HG03064 (cell line): ENCODE measurements at regions not wholly inside any gene's neighbourhood (a gene's known extent, or its start where the extent isn't known, plus 50 kb on each side); places are given as distances from the start of the nearest gene placed in this dataset.

Experiments used
- ATAC-seq: cut with Tn5 transposase; IDR thresholded peaks from one replicate; pipeline ENCODE4 v1.9.1; 2021; ENCODE audit warnings: low read depth; ENCODE audit not compliant: unreplicated experiment

DNA sequence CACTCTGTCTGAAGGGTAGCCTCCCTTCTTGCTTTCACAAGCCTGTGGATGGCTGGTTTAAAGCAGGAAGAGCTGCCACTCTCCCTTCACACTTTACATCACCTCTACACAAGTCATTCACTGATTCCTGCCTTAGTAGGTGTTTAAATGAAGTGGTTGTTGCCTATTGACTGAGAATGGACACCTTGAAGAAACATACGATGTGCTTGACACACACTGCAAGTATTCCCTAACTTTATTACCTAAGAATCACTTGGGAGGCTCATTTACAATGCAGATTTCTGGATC lies 230.5 kb downstream of the PIK3R1 start:
- ATAC-seq = no peak

DNA sequence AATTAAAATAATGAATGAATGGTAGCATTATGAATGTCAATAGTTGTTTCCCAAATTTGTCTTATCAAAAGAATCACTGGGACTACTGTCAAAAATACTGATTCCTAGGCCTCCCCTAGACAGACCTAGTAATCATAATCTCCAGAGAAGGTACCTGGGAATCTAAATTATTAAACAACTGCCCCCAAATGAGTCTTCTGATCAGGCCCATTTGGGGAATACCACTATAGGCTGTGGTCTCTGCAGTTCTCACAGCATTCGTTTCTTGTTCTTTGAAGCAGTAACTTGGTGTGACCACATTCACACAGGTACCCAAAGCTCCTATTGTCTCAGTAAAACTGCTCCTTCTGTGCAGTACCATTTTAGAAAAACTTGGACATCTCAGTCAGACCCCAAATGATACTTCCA lies 230.9 kb downstream of the PIK3R1 start:
- peak; percentile 80 for ATAC-seq

DNA sequence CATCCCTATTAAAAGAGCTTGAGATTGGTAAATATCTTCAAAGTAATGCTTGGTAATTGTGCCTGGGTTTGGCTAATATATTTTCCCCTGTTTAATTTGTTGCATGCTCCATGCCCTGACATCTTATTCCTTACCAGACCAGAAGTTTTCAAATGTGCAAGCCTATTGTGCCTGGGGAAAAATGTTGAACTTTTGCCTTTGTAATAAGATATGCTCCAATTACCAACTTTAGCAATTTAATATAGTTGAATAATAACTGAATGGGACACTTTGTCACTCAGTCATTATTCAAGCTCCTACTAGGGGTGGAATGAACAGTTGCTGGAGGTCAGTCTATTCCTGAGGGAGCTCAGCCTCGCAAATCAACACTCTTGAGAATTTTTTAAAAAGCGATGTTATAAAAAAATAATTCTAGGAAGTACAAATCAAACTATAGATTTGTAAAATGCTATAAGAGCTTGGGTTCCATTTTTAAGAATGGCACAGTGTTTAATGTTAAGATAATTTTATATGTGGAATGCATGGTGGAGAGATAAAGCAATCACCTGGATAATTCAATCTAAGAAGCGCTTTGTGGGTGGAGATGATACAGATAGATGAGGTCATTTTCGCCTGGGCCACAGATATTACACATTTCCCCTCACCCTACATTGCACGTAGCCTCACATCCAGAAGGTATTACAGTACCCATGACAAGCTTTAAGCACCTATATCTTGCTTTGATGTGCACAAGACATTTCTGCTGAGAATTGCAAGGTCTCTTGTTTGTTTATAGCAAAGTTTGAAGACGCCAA lies 231.8 kb downstream of the PIK3R1 start:
- no peak for ATAC-seq

DNA sequence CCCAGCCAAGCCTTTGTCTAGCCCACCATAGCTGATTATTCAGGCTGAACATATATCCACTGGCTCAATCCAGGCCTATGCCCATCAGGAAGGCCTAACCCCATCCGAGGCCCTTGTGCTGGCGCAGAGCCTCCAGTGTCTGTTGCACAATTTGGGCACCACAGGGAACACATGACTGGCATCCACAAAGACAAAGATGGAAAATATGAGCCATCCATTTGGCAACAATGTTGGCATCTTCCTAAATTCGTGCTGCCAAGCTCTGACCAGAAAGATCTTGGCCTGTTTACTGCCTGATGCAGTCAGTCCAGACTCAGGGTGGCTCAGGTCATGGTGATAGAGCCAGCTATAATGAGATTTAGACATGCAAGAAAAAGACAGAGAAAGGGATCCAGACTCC lies 233.8 kb downstream of the PIK3R1 start:
- no peak for ATAC-seq

DNA sequence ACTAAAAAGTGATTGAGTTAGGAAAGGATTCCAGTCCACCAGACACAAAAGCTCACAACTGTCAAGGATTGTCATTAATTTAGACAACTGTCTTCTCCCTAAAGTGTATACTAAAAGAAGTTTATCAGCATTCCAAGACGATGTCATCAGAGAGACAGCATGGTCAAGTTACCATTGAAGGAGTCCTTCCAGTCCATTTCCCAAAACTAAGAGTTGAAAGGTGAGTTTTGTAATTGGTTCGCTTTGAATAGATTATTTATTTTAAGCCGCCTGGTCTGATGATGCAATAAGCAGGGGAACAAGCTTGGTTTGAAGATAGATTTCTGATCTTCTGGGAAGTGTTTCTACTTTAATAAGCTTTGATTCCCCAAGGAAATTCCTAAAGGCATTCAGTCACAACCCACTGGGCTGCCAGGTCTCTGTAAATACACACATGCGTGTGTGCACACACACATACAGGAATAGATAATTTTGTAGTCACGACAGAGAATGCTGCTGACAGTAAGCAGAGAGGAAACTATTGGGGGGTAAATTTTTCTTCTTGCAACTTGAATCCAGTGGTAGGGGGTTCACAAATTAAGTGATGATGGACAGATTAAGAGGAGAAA lies 234.8 kb downstream of the PIK3R1 start:
- no peak for ATAC-seq

DNA sequence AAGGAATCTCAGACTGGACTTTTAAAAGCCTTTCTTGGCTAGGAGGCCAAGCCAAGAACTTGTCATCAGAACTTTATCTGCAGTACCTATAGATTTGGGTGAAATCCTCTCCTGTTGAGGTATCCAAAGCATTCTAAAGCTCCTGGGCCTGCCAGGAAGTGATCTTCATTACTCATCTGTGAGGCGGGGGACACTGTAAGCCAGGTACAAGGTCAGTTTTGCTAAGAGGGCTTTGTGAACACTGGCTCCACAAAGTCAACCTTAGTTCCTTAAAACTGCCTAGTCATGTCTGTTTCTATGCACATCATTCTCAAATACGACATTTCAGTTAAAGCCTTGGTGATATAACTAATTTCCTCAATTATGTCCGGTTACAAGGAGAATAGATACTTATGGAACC lies 236.7 kb downstream of the PIK3R1 start:
- no peak for ATAC-seq

DNA sequence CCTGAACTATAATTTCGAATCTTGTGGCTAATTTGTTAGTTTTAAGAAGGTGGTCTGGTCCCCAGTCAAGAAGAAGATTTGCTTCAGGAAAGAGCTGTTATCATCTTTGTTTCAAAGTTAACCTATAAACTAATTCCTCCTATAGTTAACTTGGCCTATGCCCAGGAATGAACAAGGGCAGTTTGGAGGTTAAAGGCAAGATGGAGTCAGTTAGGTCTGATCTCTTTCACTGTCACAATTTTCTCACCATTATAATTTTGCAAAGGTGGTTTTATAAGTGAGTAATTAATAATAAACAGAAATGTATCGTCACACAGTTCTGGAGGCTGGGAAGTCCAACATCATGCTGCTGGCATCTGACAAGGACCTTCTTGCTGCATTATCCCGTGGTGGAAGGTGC lies 238.6 kb downstream of the PIK3R1 start:
- ATAC-seq = no peak

DNA sequence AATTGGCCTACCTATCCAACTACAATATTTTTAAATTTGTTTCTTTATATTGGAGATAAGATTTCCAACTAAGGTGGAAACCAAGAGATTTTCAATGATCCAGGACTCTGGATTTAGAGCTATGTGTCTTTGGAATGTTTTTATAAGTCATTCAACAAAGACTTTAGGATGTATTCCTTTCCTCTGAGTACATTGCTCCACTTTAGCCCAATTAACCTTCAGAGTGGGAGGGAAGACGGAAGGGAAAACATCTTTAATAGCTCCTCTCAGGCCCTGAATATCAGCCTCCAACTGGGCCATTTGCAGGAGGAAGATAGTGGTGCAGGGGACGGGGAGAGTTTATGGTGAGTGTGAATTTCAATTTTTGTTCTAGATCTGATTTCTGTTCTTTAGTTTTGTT lies 239.2 kb downstream of the PIK3R1 start:
- ATAC-seq = no peak

DNA sequence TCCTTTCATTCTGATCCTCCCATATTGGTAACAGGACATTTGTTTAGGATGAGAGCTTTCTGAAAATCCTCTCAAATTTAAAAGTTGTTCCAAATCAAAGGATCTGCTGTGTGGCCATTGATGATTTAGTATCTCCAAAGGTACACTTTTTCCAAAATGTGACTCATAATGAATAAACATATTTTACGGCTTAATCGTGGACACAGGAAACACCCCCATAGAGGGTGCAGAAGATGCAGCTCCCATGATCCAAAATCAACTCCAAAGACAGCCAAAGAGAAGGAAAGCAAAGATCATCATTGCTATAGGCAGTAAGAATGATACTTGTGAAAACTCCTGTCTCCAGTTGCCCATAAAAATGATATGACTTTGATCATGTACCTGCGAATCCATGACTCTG lies 239.7 kb downstream of the PIK3R1 start:
- no peak for ATAC-seq

DNA sequence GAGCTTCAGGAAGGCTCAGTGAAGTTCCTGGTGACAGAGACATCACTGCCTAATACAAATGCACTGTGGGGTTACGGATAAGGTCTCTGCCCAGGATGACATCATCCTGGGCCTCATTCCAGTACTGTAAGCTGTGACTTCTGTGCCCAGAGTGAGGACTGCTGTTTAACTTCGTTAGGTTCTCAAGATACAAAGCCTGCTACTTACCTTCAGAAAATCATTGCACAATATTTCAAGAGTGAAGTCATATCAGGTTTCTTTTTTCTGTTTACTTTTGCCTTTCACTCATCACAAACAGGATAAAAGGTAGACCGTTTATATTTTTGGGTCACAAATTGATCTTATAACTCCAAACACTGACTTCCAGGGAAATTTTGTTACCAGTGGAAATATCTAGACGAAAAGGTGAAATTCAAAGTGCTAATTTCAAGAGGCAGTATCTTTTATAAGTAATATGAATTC lies 241.2 kb downstream of the PIK3R1 start:
- ATAC-seq = no peak

DNA sequence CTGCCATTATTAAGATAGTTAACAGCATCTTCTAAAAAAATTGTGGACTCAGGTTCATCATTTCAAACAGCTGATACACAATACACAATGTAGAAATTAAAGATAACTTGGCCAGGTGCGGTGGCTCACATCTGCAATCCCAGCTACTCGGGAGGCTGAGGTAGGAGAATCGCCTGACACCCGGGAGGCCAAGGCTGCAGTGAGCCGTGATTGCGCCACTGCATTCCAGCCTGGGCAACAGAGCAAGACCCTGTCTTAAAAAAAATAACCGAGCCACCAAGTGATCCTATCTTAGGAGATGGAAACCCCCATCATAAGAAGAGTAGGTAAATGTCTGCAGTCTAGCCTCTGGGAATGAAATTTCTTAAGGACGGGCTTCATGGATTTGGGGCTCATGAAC lies 241.7 kb downstream of the PIK3R1 start:
- ATAC-seq = no peak

DNA sequence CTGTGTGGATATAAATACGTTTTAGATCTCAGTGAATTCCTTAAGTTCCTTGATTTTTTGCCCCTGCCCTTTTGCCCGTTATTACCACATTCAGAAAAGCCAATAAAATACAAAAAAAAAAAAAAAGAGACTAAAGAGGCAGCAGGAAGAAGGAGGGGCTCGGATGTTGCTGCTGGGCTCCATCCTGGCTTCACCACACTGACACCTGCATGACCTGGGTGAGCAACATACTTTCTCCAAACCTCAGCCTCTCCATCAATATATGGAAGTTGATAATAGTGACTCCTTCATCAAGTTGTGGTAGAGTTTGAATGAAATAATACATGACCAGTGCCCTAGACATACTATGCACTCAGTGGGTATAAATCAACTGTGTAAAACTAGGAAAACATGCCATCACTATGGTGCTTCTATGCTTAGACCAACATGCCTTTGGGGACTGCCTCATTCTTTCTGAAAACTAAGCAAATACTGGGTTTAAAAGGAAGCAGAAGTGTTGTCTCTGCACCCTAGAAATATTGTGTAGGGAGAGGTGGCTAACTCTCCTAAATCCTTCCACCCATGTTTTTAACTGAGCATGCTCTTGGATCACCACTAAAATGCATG lies 243.0 kb downstream of the PIK3R1 start:
- ATAC-seq = no peak

DNA sequence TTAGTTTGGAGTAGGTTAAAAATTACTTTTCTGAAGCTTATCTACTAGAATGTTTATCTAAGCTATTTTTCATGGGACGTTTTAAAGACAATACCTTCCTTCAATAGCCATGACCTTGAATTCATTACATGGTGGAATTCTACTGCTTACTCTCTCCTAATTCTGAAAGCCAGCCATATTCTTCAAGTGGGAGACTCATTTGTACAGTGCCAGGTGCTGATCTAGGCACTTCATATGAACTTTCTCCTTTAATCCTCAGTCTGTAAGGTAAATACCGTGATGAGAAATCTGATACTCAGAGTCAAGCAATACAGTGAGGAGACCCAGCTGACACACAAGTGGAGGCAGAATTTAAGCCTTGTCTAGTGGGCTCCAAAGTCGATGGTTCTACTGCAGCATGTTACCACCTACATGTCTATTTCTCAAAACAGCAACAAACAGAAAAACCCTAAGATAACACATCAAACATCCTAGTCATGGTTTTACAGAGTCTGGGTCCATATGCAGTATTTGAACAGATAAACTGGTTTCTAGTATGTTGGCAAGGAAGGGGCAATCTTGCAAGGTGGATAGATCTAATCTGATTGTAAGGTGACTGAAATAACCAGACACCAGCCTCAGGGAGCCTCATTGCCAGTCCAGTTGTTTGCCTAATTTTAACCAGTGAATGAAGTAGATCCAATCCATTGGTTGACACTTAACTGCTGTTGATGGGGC lies 243.7 kb downstream of the PIK3R1 start:
- ATAC-seq = no peak

DNA sequence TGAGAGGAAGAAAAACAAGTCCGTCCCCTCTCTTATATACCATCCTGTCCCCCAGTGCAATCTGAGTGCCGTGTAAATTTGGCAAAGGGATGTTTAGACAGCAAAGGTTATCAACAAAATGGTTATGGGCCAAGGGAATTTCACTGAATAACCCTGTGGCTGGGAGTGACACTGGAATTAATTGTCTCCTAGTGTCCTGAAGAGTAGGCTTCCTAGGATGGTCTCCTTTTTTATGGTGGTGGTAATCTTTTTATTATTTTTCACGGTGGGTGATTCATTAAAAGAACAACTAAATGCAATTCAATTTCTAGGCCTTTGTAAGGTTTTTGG lies 244.2 kb downstream of the PIK3R1 start:
- no peak for ATAC-seq

DNA sequence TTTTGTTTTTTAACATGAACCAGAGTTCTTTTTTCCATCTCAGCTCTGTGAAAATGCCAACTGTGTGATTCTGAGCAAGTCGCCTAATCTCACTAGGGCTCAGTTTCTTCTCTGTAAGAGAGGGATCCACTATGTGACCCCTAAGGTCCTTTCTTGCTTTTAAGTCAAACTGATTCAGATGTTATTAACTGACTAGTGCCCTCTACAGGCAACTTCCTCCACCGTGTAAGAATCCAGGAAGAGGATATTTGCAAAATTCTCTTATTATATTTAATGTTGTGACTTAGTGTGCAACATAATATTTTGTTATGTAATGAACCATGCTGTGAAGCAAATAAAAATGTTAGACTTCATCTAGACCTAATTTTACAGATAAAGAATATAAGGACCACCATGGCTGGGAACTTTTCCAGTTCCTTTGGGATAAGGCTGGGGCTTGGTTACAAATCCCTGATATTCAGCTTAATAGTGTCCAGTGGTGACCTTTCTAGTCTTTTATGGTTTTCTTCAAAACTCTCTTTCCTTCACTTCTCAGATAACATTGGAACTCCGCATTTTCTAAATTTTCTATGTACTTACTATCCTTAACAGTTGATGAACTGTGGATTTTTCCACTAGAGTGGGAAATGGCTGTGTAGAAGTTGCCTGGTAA lies 244.7 kb downstream of the PIK3R1 start:
- ATAC-seq = no peak

DNA sequence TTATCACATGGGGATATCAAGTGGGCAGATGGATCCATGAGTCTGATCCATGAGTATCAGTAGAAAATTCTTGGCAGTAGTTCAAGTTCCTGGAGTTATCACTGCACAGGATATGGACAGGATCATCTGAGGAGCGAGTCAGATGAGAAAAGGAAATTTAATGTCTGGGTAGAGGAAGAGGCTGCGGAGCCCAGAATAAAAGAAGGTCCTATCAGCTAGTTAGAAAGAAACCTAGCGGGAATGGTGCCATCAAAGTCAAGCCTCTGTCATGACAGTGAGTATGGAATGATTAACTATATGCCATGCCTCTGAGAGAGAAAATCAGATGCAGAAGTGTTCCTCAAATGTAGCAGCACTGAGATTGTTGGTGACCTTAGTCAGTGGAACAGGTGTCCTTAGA lies 248.1 kb downstream of the PIK3R1 start:
- no peak for ATAC-seq

DNA sequence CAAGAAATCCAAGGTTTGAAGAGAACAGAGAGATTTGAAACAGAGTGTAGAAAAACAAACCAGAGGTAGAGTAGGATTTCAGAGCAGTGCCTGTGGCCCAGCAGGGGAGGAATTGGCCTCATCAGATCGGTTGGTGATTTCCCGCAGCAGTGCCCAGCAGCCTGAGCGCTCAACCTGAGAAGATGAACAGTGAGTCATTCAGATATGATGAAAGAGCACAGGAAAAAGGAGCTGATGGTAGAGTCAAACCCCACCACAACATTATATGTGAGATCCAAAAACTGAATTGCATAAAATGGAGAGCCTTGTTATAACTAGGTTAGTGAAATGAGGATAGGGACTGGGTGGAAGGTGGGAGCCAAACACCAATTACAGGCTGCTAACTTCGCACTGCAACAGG lies 248.9 kb downstream of the PIK3R1 start:
- no peak for ATAC-seq

DNA sequence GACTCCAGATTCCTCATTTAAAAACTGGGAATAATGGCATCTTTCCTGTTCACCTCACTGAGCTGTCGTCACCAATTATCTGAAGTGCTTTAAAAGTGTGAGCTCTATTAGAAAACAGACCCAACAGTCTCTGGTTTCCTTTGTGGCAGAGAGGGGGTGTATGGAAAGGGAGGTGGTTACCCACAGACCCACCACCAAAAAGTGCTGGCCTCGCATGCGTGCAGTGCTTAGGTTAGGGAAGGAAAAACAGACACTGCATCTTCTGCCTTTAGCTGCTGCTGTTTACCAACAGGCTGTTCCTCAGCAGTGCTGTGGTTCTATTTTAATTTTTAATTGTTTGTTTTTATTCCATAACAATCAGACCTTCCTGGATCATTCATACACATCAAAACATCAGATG lies 249.6 kb downstream of the PIK3R1 start:
- ATAC-seq = no peak

DNA sequence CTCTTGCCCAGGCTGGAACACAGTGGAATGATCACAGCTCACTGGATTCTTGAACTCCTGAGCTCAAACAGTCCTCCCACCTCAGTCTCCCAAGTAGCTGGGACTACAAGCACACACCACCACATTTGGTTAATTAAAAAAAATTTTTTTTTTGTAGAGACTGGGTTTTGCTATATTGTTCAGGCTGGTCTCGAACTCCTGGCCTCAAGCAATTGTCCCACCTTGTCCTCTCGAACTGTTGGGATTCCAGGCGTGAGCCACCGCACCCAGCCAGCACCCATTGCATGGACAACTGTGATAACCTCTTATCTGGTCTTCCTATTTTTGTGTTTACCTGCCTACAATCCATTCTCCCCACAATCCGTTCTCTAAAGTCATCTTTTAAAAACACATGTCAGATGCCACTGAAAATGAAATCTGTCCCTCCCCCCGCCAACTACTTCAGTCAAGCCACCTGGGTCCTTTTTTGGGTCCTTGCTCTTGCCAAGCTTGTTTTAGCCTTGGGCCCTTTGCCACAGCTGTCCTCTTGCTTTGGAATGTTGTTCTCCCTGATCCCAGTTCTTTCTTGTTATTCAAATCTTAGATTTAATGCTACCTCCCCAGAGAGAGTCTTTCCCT lies 250.5 kb downstream of the PIK3R1 start:
- no peak for ATAC-seq

DNA sequence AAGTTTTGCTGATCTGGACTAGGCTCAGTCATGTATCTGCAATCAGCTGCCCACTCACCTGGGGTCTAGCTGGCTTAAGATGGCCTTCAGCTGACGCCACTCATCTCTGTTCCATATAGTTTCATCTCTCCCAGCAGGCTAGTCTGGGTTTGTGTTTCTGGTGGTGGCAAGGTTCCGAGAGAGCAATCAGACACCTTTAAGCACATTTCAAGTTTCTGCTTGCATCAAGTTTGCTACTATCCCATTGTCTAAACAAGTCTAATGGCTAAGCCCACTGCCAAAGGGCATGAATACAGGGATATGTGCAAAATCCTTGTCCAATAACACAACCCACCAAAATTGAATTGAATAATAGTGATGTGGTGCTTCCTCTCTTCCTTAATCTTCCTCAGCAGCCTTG lies 251.7 kb downstream of the PIK3R1 start:
- no peak for ATAC-seq

DNA sequence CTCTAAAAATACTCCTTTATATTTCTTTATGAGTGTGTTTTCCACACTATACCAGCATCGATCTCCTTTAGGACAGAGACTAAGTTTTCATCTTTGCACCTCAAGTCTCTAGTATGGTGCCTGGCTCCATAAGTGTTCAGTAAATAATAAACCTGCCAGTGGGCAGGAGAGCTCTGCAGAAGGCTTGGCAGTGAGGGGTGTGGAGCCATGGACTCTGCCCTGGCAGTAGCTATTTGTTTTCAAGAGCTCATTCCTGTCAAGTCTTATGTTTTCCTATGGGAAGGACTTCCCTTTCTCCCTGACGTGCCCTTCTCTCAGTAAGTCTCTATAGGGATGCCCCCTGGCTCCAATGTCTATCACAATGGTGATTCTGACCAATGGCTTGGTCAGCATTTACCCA lies 252.2 kb downstream of the PIK3R1 start:
- no peak for ATAC-seq
